PC-3 (cell line): ENCODE measurements at regions not wholly inside any gene's neighbourhood (a gene's known extent, or its start where the extent isn't known, plus 50 kb on each side); places are given as distances from the start of the nearest gene placed in this dataset.

ENCODE experiments used
- EZH2 ChIP-seq: fragments of 300-600 bp; sonication (generic); IDR thresholded peaks from one replicate; pipeline ENCODE4 v1.6.1; 2017; ENCODE audit warnings: antibody characterized with exemption, mild to moderate bottlenecking, low read length; ENCODE audit not compliant: unreplicated experiment
- EZH2phosphoT487 ChIP-seq: fragments of 300-600 bp; sonication (generic); IDR thresholded peaks from 2 replicates; pipeline ENCODE4 v1.6.1; 2018; ENCODE audit warnings: mild to moderate bottlenecking, antibody characterized with exemption, low read length, borderline replicate concordance
- TF ChIP-seq, protein P1 (sequence below): fragments of 300-600 bp; sonication (generic); conservative IDR thresholded peaks from 2 replicates; pipeline ENCODE4 v1.5.1; 2017; ENCODE audit warnings: antibody characterized with exemption, low read depth, mild to moderate bottlenecking, low read length

GRCh38 chr1:188325211-188325610 is 1496.5 kb downstream of the PLA2G4A start:
- TF ChIP-seq, protein P1, sequence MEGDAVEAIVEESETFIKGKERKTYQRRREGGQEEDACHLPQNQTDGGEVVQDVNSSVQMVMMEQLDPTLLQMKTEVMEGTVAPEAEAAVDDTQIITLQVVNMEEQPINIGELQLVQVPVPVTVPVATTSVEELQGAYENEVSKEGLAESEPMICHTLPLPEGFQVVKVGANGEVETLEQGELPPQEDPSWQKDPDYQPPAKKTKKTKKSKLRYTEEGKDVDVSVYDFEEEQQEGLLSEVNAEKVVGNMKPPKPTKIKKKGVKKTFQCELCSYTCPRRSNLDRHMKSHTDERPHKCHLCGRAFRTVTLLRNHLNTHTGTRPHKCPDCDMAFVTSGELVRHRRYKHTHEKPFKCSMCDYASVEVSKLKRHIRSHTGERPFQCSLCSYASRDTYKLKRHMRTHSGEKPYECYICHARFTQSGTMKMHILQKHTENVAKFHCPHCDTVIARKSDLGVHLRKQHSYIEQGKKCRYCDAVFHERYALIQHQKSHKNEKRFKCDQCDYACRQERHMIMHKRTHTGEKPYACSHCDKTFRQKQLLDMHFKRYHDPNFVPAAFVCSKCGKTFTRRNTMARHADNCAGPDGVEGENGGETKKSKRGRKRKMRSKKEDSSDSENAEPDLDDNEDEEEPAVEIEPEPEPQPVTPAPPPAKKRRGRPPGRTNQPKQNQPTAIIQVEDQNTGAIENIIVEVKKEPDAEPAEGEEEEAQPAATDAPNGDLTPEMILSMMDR, result no peak
- TF ChIP-seq EZH2phosphoT487 (no peak), EZH2 (no peak)
